ENCODE measurements at regions not wholly inside any gene's neighbourhood (a gene's known extent, or its start where the extent isn't known, plus 50 kb on each side); places are given as distances from the start of the nearest gene placed in this dataset.

DNA sequence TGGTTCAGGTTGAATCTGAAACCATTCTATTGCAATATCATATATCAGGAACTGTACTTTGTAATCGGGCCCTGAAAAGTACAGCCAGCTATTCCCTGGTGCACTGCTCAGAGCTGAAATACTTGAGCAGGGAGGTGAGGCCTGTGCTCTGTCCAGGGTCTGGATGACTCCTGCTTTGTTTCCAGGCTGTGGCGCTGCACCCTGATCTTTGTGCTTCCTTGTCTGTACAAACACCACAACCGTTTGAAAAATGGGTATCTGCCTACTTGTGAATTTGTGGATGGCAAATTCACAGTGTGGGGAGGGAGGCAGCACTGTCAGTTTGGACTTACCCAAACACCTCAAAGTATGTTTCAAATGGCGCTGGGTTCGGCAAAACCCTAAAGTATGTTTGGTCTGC is 155.4 kb upstream of the FAR2 start:
- TF ChIP-seq, protein P1, sequence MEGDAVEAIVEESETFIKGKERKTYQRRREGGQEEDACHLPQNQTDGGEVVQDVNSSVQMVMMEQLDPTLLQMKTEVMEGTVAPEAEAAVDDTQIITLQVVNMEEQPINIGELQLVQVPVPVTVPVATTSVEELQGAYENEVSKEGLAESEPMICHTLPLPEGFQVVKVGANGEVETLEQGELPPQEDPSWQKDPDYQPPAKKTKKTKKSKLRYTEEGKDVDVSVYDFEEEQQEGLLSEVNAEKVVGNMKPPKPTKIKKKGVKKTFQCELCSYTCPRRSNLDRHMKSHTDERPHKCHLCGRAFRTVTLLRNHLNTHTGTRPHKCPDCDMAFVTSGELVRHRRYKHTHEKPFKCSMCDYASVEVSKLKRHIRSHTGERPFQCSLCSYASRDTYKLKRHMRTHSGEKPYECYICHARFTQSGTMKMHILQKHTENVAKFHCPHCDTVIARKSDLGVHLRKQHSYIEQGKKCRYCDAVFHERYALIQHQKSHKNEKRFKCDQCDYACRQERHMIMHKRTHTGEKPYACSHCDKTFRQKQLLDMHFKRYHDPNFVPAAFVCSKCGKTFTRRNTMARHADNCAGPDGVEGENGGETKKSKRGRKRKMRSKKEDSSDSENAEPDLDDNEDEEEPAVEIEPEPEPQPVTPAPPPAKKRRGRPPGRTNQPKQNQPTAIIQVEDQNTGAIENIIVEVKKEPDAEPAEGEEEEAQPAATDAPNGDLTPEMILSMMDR (conservative IDR thresholded peaks at IDR 0.05; ENCODE audit: low read depth, low read length), result no peak
- no peak for TF ChIP-seq EZH2phosphoT487 (IDR thresholded peaks at IDR 0.05; ENCODE audit: borderline replicate concordance, low read length)

All from PC-3 (cell line).